VCaP (cell line): ENCODE measurements at regions not wholly inside any gene's neighbourhood (a gene's known extent, or its start where the extent isn't known, plus 50 kb on each side); places are given as distances from the start of the nearest gene placed in this dataset.

Experiments
- H3K27ac ChIP-seq: fragments of 450-650 bp; 2 replicates; pipeline ENCODE4 v1.5.1; 2017
- CTCF ChIP-seq: fragments of 450-650 bp; conservative IDR thresholded peaks from 2 replicates; pipeline ENCODE4 v1.5.1; 2017; ENCODE audit warnings: mild to moderate bottlenecking, moderate library complexity

GRCh38 chr2:9096761-9097160, 93.3 kb upstream of the MBOAT2 start:
- peak overlapping the region; percentile 77; the same call in 1 of the 2 replicates for H3K27ac ChIP-seq
- TF ChIP-seq CTCF = no peak

GRCh38 chr2:9095690-9096089, 92.2 kb upstream of the MBOAT2 start:
- TF ChIP-seq CTCF = peak; percentile 67
- H3K27ac ChIP-seq = peak overlapping the region; percentile 77

- peak overlapping the region; percentile 77 for H3K27ac ChIP-seq
- TF ChIP-seq CTCF = no peak
These were observed 91.7 kb upstream of the MBOAT2 start for GRCh38 chr2:9095226-9095625.

GRCh38 chr2:9094117-9094516, 90.6 kb upstream of the MBOAT2 start:
- no peak overlapping the region for H3K27ac ChIP-seq
- TF ChIP-seq CTCF = no peak

- no peak overlapping the region for H3K27ac ChIP-seq
- TF ChIP-seq CTCF = no peak
These were observed 89.8 kb upstream of the MBOAT2 start for GRCh38 chr2:9093324-9093723.

- TF ChIP-seq CTCF = no peak
- H3K27ac ChIP-seq = no peak overlapping the region
These were observed 89.1 kb upstream of the MBOAT2 start for GRCh38 chr2:9092383-9093282.

- no peak for TF ChIP-seq CTCF
- no peak overlapping the region for H3K27ac ChIP-seq
These were observed 88.3 kb upstream of the MBOAT2 start for GRCh38 chr2:9091811-9092210.
